AG20443 (cell line): ENCODE measurements at regions not wholly inside any gene's neighbourhood (a gene's known extent, or its start where the extent isn't known, plus 50 kb on each side); places are given as distances from the start of the nearest gene placed in this dataset.

Experiments
- DNase-seq: peaks from one replicate; pipeline ENCODE4 v3.0.0; 2012; ENCODE audit warnings: low spot score, mixed read lengths

DNA sequence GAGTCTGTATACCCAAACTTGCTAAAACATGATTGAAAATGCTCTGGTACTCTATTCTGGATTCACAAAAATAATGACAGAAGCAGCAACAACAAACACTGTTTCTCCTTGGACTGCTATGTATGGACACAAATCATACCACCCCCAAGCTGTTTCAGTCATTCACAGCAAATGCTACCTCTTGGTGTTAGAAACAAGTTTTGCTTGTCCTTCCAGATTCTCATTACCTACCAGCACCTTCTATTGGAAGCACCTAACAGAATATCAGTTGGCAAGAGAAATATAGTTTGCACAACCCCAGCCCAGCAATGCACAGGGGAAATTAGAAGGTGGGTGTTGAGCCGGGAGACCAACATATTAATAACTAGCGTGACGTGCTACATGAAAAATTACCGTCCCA is 1950.9 kb downstream of the C4orf33 start:
- no peak for DNase-seq

GRCh38 chr4:131052646-131053045 is 1956.7 kb downstream of the C4orf33 start:
- no peak for DNase-seq

- DNase-seq: no peak
Measured at GRCh38 chr4:131054489-131055019, 1958.6 kb downstream of the C4orf33 start.

- no peak for DNase-seq
Measured at GRCh38 chr4:131061734-131062133, 1965.8 kb downstream of the C4orf33 start.

DNA sequence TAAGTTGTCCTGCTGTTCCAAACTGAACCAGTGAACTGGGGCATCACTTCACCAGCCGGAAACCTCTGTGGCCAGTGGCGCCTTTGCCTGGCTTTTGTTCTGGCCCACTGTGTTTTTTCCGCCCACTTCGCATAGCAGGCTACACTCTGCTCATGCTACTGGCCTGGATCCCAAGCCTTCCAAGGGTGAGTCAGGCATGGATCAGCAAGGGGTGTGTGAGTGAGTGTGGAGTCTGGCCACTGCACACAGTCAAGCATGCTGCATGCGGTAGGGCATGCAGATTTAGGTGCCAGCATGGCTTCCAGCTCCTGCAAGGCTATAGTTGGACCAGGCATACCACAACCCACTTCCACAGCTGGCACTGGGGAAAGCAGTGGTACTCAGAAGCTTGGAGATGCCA is 1967.9 kb downstream of the C4orf33 start:
- no peak for DNase-seq

GRCh38 chr4:131081069-131081468 is 1985.1 kb downstream of the C4orf33 start:
- no peak for DNase-seq

DNA sequence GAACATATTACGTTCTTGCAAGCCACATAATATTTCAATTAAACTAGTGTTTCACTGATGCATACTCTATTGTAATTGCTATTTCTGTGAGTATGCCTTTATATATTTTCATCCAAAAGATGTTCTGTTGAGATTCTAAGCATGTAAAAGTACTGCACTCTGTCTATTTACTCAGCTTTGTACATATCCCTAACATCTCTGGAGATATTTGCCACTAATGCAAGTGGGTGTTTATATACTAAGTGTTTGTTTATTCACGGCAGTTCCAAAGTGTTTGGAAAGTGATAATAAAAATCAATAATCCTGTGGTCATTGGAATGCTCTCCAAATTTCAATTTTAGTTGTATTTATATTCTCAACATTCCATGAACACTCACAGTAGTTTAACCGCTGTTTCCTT is 1989.0 kb downstream of the C4orf33 start:
- no peak for DNase-seq

- no peak for DNase-seq
Measured at GRCh38 chr4:131091896-131092295, 1995.9 kb downstream of the C4orf33 start.

DNA sequence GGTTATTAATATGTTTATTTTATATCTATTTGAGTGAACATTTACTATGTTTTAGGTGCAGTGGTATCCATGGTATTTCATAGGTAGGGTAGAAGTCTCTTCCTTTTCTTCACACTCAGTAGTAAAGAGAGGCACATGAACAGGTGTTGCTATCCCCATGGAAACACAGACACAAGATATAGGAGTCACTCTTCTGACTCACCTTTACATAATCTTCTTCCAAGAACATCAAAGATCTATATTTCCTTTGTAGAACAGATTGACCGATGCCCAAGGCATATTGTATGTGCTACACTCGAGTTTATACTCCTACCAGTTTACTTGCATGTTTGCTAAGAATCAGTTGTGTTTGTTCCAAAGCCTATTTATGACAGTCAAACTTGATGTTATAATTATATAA is 1997.4 kb downstream of the C4orf33 start:
- DNase-seq: no peak

GRCh38 chr4:131098976-131099375 is 2003.0 kb downstream of the C4orf33 start:
- DNase-seq: no peak

- no peak for DNase-seq
Measured at GRCh38 chr4:131113273-131113672, 2017.3 kb downstream of the C4orf33 start.

- no peak for DNase-seq
Measured at GRCh38 chr4:131113704-131114103, 2017.8 kb downstream of the C4orf33 start.

GRCh38 chr4:131119661-131120060 is 2023.7 kb downstream of the C4orf33 start:
- DNase-seq: no peak

- no peak for DNase-seq
Measured at GRCh38 chr4:131137196-131137595, 2011.9 kb upstream of the PCDH10 start.

DNA sequence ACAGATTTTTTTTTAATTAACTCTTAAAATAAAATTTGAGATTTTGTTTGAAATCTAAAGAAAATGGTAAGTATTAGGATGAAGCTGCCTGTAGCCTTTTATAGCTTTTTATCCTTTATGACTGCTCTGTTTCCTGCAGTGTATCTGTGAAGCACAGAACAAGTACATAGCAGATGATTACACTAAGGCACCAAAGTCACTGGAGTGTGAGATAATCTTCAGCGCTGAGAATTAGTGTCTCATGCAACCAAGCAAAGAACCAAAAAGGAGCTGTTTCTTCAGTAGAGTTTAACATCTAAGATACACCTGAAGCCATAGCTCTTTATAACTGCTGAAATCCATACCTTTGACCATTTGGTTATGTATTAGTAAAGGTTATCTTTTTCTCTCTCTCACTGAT is 1989.8 kb upstream of the PCDH10 start:
- DNase-seq: no peak

DNA sequence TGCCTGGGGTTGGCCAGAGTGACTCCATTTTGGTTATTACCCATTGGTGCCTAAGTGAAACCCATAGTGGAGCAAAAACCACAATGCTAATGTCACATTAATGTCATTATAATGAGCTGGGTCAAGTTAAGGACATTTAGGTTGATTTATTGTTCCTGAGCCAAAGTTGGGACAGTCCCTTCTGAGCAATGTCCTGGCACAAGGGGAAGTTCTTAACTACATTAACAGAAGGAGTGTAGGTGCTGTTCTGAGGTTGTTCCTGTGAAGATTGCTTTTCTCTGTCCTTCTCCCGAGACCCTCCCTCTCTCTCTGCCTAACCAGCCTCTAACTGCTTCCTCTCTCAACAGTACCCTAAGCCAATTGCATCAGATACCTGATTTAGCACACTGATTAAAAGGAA is 1956.8 kb upstream of the PCDH10 start:
- no peak for DNase-seq

GRCh38 chr4:131207589-131207988 is 1941.5 kb upstream of the PCDH10 start:
- DNase-seq: no peak

DNA sequence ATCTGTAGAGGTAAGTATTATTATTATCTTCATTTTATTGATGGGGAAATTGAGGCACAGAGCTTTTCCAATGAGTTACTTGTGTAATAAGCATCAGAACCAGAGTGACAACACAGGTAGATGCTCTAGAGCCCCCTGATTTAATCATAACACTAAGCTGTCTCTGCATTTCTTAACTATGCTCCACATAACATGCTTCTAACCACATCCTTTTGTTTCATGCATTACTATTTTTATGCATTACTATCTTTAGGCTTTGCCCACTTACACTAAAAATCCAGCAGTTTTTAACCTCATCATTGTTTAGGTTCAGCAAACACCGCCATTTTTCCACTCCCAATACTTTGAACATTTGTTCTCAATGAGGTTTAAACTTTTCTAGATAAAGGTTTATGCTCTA is 1900.8 kb upstream of the PCDH10 start:
- DNase-seq: no peak

GRCh38 chr4:131251321-131251720 is 1897.8 kb upstream of the PCDH10 start:
- DNase-seq: no peak

DNA sequence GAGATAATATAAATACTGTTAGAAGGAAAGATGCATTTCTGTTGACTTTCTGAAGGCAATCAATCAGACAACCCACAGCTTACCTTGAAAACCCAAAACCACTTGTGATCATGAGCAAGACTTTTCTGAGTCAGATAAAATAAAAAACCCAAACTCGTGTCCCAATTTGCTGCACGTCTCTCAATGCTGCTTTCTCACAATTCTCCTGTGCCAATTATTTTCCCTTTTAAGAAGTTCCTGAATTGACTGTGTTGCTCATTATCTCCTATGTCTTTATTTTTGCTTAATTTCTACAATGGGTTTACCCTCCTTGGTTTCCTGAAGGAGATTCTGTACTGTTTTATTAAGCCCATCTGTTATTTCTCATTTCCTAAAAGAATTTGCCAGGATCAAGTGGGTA is 1891.9 kb upstream of the PCDH10 start:
- no peak for DNase-seq

- DNase-seq: no peak
Measured at GRCh38 chr4:131258361-131258760, 1890.7 kb upstream of the PCDH10 start.

DNA sequence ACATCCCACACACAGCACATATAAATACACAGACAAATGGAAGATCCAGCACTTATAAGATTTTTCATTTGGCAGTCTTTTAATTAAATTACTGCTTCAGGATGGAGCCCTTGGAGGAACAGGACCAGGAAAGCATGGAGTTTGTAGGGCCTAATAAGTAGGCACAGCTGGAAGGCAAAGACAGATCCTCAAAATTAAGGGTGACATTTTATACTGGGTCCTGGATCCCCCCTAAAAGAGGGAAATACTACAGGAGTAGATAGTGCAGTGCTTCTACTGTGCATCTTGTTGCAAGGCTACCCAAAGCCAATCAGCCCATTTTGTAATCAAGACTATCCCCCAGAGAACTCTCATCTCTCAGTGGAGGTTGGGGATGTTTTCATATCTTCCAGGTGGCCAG is 1860.7 kb upstream of the PCDH10 start:
- no peak for DNase-seq

GRCh38 chr4:131296192-131296591 is 1852.9 kb upstream of the PCDH10 start:
- no peak for DNase-seq

GRCh38 chr4:131302108-131302507 is 1847.0 kb upstream of the PCDH10 start:
- DNase-seq: no peak

- no peak for DNase-seq
Measured at GRCh38 chr4:131304686-131305085, 1844.4 kb upstream of the PCDH10 start.
